ENCODE measurements at regions not wholly inside any gene's neighbourhood (a gene's known extent, or its start where the extent isn't known, plus 50 kb on each side); places are given as distances from the start of the nearest gene placed in this dataset.

DNA sequence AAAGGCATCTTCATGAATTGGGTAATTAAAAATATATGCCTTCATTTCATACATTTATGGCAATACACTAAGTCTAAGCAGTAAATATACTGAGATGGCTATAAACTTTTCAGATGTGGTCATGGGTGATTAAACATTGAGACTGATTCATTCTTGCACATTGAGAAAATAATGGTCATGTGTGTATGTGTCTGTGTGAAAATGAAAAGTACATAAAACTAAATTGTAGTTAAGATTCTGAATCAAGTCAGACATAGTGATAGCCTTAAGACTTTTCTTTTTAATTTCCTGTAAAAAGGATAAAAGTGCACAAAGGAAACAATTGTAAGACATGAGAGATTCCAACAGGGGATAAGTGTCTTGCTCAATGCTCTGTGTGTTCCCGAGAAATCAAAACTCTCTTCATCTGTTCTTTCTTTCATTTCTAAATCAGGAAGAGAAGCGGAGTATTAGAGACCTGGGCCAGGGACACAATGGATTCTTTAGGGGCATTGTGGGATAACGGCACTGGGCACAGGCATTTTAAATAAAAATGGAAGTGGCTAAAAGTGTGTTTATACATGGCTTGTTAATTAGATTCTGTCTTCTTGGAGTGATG lies 69.8 kb upstream of the AGR3 start (continued):
- TF ChIP-seq, protein P1, sequence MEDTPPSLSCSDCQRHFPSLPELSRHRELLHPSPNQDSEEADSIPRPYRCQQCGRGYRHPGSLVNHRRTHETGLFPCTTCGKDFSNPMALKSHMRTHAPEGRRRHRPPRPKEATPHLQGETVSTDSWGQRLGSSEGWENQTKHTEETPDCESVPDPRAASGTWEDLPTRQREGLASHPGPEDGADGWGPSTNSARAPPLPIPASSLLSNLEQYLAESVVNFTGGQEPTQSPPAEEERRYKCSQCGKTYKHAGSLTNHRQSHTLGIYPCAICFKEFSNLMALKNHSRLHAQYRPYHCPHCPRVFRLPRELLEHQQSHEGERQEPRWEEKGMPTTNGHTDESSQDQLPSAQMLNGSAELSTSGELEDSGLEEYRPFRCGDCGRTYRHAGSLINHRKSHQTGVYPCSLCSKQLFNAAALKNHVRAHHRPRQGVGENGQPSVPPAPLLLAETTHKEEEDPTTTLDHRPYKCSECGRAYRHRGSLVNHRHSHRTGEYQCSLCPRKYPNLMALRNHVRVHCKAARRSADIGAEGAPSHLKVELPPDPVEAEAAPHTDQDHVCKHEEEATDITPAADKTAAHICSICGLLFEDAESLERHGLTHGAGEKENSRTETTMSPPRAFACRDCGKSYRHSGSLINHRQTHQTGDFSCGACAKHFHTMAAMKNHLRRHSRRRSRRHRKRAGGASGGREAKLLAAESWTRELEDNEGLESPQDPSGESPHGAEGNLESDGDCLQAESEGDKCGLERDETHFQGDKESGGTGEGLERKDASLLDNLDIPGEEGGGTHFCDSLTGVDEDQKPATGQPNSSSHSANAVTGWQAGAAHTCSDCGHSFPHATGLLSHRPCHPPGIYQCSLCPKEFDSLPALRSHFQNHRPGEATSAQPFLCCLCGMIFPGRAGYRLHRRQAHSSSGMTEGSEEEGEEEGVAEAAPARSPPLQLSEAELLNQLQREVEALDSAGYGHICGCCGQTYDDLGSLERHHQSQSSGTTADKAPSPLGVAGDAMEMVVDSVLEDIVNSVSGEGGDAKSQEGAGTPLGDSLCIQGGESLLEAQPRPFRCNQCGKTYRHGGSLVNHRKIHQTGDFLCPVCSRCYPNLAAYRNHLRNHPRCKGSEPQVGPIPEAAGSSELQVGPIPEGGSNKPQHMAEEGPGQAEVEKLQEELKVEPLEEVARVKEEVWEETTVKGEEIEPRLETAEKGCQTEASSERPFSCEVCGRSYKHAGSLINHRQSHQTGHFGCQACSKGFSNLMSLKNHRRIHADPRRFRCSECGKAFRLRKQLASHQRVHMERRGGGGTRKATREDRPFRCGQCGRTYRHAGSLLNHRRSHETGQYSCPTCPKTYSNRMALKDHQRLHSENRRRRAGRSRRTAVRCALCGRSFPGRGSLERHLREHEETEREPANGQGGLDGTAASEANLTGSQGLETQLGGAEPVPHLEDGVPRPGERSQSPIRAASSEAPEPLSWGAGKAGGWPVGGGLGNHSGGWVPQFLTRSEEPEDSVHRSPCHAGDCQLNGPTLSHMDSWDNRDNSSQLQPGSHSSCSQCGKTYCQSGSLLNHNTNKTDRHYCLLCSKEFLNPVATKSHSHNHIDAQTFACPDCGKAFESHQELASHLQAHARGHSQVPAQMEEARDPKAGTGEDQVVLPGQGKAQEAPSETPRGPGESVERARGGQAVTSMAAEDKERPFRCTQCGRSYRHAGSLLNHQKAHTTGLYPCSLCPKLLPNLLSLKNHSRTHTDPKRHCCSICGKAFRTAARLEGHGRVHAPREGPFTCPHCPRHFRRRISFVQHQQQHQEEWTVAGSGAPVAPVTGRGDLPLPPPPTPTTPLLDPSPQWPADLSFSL (CRISPR knock-in tag; IDR thresholded peaks at IDR 0.05) = no peak

GRCh38 chr7:16954321-16954720 lies 72.5 kb upstream of the AGR3 start:
- no peak for ATAC-seq
- BruUV-seq (replicated peaks) = no TSS peak
- Histone ChIP-seq H3K9me3 (ENCODE audit: low read length) (peaks cover under 1% of the 10 kb centered on the region), H3K27me3 (ENCODE audit: control insufficient read depth in 1 of 2, insufficient read depth in 2 of 2, low read length in 2 of 2) (no peaks in the 10 kb centered on the region), H3K36me3 (replicated peaks in 1 of 2; ENCODE audit: control insufficient read depth in 1 of 2, insufficient read depth in 2 of 2, low read length in 2 of 2) (no peaks in the 10 kb centered on the region), H3K4me2 (ENCODE audit: low read depth, low read length) (no peak overlapping the region), H3K9ac (ENCODE audit: insufficient read depth, low read depth, low read length) (no peak overlapping the region), H3K79me2 (ENCODE audit: insufficient read depth, low read length) (no peaks in the 10 kb centered on the region), H3K4me3 (replicated peaks in 1 of 3; ENCODE audit: insufficient read depth in 1 of 3, low read depth in 2 of 3, low read length in 3 of 3) (no peak overlapping the region), H4K20me1 (ENCODE audit: insufficient read depth, low read length) (no peaks in the 10 kb centered on the region), H3K27ac (ENCODE audit: extremely low read length, insufficient read depth, low read length) (no peak overlapping the region), H3K4me1 (ENCODE audit: insufficient read depth, low read length) (peaks cover 22% of the 10 kb centered on the region), H2AFZ (ENCODE audit: low read length) (no peak overlapping the region)
- no peak for FAIRE-seq
- DNase-seq (ENCODE audit: low spot score) = no peak
- CTCF ChIA-PET (ENCODE audit: low intra/inter-chr PET ratio, low total read pairs) = no interaction called here
- POLR2A ChIA-PET = no interaction called here
- 84% methylated on average over 3 of the region's 3 CpGs for WGBS (ENCODE audit: low lambda C conversion rate)
- intact Hi-C loops (cut with micrococcal nuclease; ENCODE audit: unreplicated experiment) = loop anchor here (10.0 kb wide), 1 partner anchor 580 kb away; no protein-coding TSS in a partner anchor
- in situ Hi-C loops (cut with HindIII; ENCODE audit: extremely low pct_ligation_motif_present, low pct_unique_long_range_greater_than_20kb) = no loop called here
- TF ChIP-seq ZNF260 (CRISPR knock-in tag; IDR thresholded peaks at IDR 0.05; ENCODE audit: borderline replicate concordance, low read depth) (no peak), JUN (CRISPR knock-in tag; IDR thresholded peaks at IDR 0.05) (no peak), SMARCC2 (IDR thresholded peaks at IDR 0.05) (no peak), ZNF253 (CRISPR knock-in tag; IDR thresholded peaks at IDR 0.05; ENCODE audit: borderline replicate concordance) (no peak), ZNF296 (CRISPR knock-in tag; conservative IDR thresholded peaks at IDR 0.05) (no peak), CSRNP2 (CRISPR knock-in tag; conservative IDR thresholded peaks at IDR 0.05; ENCODE audit: low read depth) (no peak), GABPA (IDR thresholded peaks at IDR 0.05; ENCODE audit: low read depth, low read length) (no peak), GABPA (CRISPR knock-in tag; IDR thresholded peaks at IDR 0.05; ENCODE audit: low read depth) (no peak), ONECUT2 (CRISPR knock-in tag; IDR thresholded peaks at IDR 0.05) (no peak), ZFP37 (CRISPR knock-in tag; IDR thresholded peaks at IDR 0.05; ENCODE audit: borderline replicate concordance) (no peak), CBX5 (CRISPR knock-in tag; IDR thresholded peaks at IDR 0.05; ENCODE audit: borderline replicate concordance) (no peak), SAFB2 (CRISPR knock-in tag; IDR thresholded peaks at IDR 0.05; ENCODE audit: borderline replicate concordance, low read depth) (no peak), SRY (CRISPR knock-in tag; IDR thresholded peaks at IDR 0.05) (no peak)
- TF ChIP-seq, protein P2, sequence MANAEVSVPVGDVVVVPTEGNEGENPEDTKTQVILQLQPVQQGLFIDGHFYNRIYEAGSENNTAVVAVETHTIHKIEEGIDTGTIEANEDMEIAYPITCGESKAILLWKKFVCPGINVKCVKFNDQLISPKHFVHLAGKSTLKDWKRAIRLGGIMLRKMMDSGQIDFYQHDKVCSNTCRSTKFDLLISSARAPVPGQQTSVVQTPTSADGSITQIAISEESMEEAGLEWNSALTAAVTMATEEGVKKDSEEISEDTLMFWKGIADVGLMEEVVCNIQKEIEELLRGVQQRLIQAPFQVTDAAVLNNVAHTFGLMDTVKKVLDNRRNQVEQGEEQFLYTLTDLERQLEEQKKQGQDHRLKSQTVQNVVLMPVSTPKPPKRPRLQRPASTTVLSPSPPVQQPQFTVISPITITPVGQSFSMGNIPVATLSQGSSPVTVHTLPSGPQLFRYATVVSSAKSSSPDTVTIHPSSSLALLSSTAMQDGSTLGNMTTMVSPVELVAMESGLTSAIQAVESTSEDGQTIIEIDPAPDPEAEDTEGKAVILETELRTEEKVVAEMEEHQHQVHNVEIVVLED (CRISPR knock-in tag; IDR thresholded peaks at IDR 0.05; ENCODE audit: borderline replicate concordance) = no peak

Measured in HepG2 (cell line).